ENCODE measurements at regions not wholly inside any gene's neighbourhood (a gene's known extent, or its start where the extent isn't known, plus 50 kb on each side); places are given as distances from the start of the nearest gene placed in this dataset.
"Not testable (repeated sequence)": the region's sequence is repeated elsewhere in the genome, so short reads cannot be mapped to it uniquely, and the experiment has no call there.

- 87 to 88% methylated on average over 8 to 9 of the region's 9 CpGs for WGBS, 2 donors
- no peak for DNase-seq (ENCODE audit: low spot score in 2 of 2)
Measured at GRCh38 chr7:152516216-152516615, 80.4 kb upstream of the KMT2C start.

GRCh38 chr7:152515266-152515950, 79.6 kb upstream of the KMT2C start:
- H3K4me1 ChIP-seq; DNase-seq (ENCODE audit: low spot score in 2 of 2); H3K4me3 ChIP-seq; H3K9me3 ChIP-seq; H3K27ac ChIP-seq; H3K27me3 ChIP-seq; H3K36me3 ChIP-seq: not testable (repeated sequence)
- WGBS, 2 donors: 85% methylated on average over 25 of the region's 25 CpGs

More at GRCh38 chr7:152516216-152516615, 80.4 kb upstream of the KMT2C start:
- Histone ChIP-seq H3K9me3 (peaks cover 0 to 9% (median 0%) of the 10 kb centered on the region in 4 donors), H3K36me3 (no peaks in the 10 kb centered on the region), H3K4me1 (peaks cover 0 to 4% (median 0%) of the 10 kb centered on the region in 4 donors), H3K4me3 (no peak overlapping the region), H3K27ac (no peak overlapping the region), H3K27me3 (no peaks in the 10 kb centered on the region)
- TF ChIP-seq POLR2A (IDR thresholded peaks at IDR 0.05) (no peak), EP300 (IDR thresholded peaks at IDR 0.05) (no peak)
- TF ChIP-seq, protein P1, sequence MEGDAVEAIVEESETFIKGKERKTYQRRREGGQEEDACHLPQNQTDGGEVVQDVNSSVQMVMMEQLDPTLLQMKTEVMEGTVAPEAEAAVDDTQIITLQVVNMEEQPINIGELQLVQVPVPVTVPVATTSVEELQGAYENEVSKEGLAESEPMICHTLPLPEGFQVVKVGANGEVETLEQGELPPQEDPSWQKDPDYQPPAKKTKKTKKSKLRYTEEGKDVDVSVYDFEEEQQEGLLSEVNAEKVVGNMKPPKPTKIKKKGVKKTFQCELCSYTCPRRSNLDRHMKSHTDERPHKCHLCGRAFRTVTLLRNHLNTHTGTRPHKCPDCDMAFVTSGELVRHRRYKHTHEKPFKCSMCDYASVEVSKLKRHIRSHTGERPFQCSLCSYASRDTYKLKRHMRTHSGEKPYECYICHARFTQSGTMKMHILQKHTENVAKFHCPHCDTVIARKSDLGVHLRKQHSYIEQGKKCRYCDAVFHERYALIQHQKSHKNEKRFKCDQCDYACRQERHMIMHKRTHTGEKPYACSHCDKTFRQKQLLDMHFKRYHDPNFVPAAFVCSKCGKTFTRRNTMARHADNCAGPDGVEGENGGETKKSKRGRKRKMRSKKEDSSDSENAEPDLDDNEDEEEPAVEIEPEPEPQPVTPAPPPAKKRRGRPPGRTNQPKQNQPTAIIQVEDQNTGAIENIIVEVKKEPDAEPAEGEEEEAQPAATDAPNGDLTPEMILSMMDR (IDR thresholded peaks at IDR 0.05): no peak

- 93 to 95% methylated on average over 12 to 14 of the region's 14 CpGs for WGBS, 2 donors
- Histone ChIP-seq H3K4me1 (no peaks in the 10 kb centered on the region), H3K36me3 (no peaks in the 10 kb centered on the region), H3K9me3 (peaks cover 0 to 8% (median 0%) of the 10 kb centered on the region in 4 donors), H3K27ac (no peak overlapping the region), H3K27me3 (no peaks in the 10 kb centered on the region), H3K4me3 (no peak overlapping the region)
- DNase-seq (ENCODE audit: low spot score in 2 of 2): no peak
- TF ChIP-seq, protein P1 (IDR thresholded peaks at IDR 0.05): no peak
Measured at GRCh38 chr7:152514771-152515105, 78.9 kb upstream of the KMT2C start.

- Histone ChIP-seq H3K9me3 (peaks cover 0 to 2% (median 0%) of the 10 kb centered on the region in 4 donors), H3K36me3 (no peaks in the 10 kb centered on the region), H3K27ac (no peak overlapping the region), H3K27me3 (no peaks in the 10 kb centered on the region), H3K4me3 (no peak overlapping the region), H3K4me1 (no peaks in the 10 kb centered on the region)
- TF ChIP-seq, protein P1 (IDR thresholded peaks at IDR 0.05): no peak
- TF ChIP-seq POLR2A (IDR thresholded peaks at IDR 0.05) (no peak), EP300 (IDR thresholded peaks at IDR 0.05) (no peak)
- WGBS, 2 donors: 76 to 80% methylated on average over 20 of the region's 20 CpGs
- DNase-seq (ENCODE audit: low spot score in 2 of 2): no peak
Measured at GRCh38 chr7:152513861-152514770, 78.3 kb upstream of the KMT2C start.

DNA sequence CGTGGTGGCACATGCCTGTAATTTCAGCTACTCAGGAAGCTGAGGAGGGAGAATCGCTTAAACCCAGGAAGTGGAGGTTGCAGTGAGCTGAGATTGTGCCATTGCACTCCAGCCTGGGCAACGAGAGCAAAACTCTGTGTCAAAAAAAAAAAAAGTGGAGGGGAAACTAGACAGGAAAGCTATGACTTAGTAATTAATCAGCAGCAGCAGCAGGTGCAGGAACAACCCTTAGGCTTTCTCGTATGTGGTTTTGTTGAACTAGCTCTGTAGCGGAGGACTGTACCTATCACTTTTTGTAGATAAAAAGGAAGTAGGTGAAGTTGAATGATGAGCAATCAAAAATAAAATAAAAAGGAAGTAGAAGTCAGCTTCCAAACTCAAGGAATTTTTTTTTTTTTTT, 76.9 kb upstream of the KMT2C start:
- no peak for DNase-seq (ENCODE audit: low spot score in 2 of 2)
- Histone ChIP-seq H3K4me1 (no peaks in the 10 kb centered on the region), H3K9me3 (no peaks in the 10 kb centered on the region), H3K27me3 (no peaks in the 10 kb centered on the region), H3K27ac (no peak overlapping the region), H3K36me3 (no peaks in the 10 kb centered on the region), H3K4me3 (no peak overlapping the region)
- TF ChIP-seq EP300 (IDR thresholded peaks at IDR 0.05): no peak
- TF ChIP-seq, protein P1 (IDR thresholded peaks at IDR 0.05): no peak
- TF ChIP-seq POLR2A (IDR thresholded peaks at IDR 0.05): no peak
- WGBS, 2 donors: 65 to 78% methylated on average over 5 of the region's 5 CpGs
